Skeletal muscle tissue (tissue), 3 donors: ENCODE measurements at regions not wholly inside any gene's neighbourhood (a gene's known extent, or its start where the extent isn't known, plus 50 kb on each side); places are given as distances from the start of the nearest gene placed in this dataset.
"Not testable (repeated sequence)": the region's sequence is repeated elsewhere in the genome, so short reads cannot be mapped to it uniquely, and the experiment has no call there.

Experiments used
- H3K27ac ChIP-seq: one replicate; pipeline ENCODE4 v1.7.0; 2013; ENCODE audit warnings: mild to moderate bottlenecking, low read depth, low read length, inconsistent platforms
- H3K27me3 ChIP-seq, 3 donors: one replicate each; pipeline ENCODE4 v1.7.0; 2013; ENCODE audit warnings: low read length in 3 of 3; ENCODE audit not compliant: control insufficient read depth in 3 of 3, insufficient read depth in 3 of 3
- H3K36me3 ChIP-seq, 3 donors: one replicate each; pipeline ENCODE4 v1.7.0; 2013; ENCODE audit warnings: low read length in 3 of 3; ENCODE audit not compliant: control insufficient read depth in 3 of 3, insufficient read depth in 3 of 3
- H3K4me1 ChIP-seq, 3 donors: one replicate each; pipeline ENCODE4 v1.7.0; 2013; ENCODE audit warnings: low read length in 3 of 3, mild to moderate bottlenecking in 3 of 3; ENCODE audit not compliant: control insufficient read depth in 3 of 3, insufficient read depth in 3 of 3
- H3K4me3 ChIP-seq, 3 donors: one replicate each; pipeline ENCODE4 v1.7.0; 2013; ENCODE audit warnings: low read length in 3 of 3
- H3K9ac ChIP-seq, 3 donors: one replicate each; pipeline ENCODE4 v1.7.0; 2013; ENCODE audit warnings: low read length in 3 of 3, mild to moderate bottlenecking in 3 of 3, moderate library complexity in 2 of 3, low read depth in 1 of 3
- H3K9me3 ChIP-seq, 3 donors: one replicate each; pipeline ENCODE4 v1.7.0; 2013; ENCODE audit warnings: low read length in 3 of 3; ENCODE audit not compliant: control insufficient read depth in 3 of 3
- donor health status: Osteomylitis.

- no peak overlapping the region for H3K4me3 ChIP-seq
- H3K4me1 ChIP-seq = no peaks in the 10 kb centered on the region
- H3K36me3 ChIP-seq = no peaks in the 10 kb centered on the region
- no peaks in the 10 kb centered on the region for H3K27me3 ChIP-seq
- no peak overlapping the region for H3K27ac ChIP-seq
- no peaks in the 10 kb centered on the region for H3K9me3 ChIP-seq
- H3K9ac ChIP-seq = no peak overlapping the region
Observed at GRCh38 chr3:75232216-75232615, 431.9 kb upstream of the FRG2C start.

- no peaks in the 10 kb centered on the region for H3K36me3 ChIP-seq
- no peak overlapping the region for H3K9ac ChIP-seq
- H3K9me3 ChIP-seq = no peaks in the 10 kb centered on the region
- H3K27me3 ChIP-seq = no peaks in the 10 kb centered on the region
- no peak overlapping the region for H3K4me3 ChIP-seq
- no peaks in the 10 kb centered on the region for H3K4me1 ChIP-seq
- no peak overlapping the region for H3K27ac ChIP-seq
Observed at GRCh38 chr3:75235631-75236030, 428.5 kb upstream of the FRG2C start.

GRCh38 chr3:75237053-75237452, 427.1 kb upstream of the FRG2C start:
- Histone ChIP-seq H3K36me3 (no peaks in the 10 kb centered on the region), H3K27me3 (no peaks in the 10 kb centered on the region), H3K9ac (no peak overlapping the region), H3K9me3 (no peaks in the 10 kb centered on the region), H3K4me1 (no peaks in the 10 kb centered on the region), H3K4me3 (no peak overlapping the region), H3K27ac (no peak overlapping the region)

GRCh38 chr3:75237477-75237876, 426.7 kb upstream of the FRG2C start:
- Histone ChIP-seq H3K9ac (no peak overlapping the region), H3K36me3 (no peaks in the 10 kb centered on the region), H3K27me3 (no peaks in the 10 kb centered on the region), H3K9me3 (no peaks in the 10 kb centered on the region), H3K27ac (no peak overlapping the region), H3K4me1 (no peaks in the 10 kb centered on the region), H3K4me3 (no peak overlapping the region)

- H3K9me3 ChIP-seq, H3K4me3 ChIP-seq, H3K4me1 ChIP-seq, H3K27me3 ChIP-seq, H3K36me3 ChIP-seq, H3K9ac ChIP-seq, H3K27ac ChIP-seq: not testable (repeated sequence)
Observed at GRCh38 chr3:75241226-75241962, 422.7 kb upstream of the FRG2C start.

GRCh38 chr3:75242012-75242735, 422.0 kb upstream of the FRG2C start:
- no peak overlapping the region for H3K9ac ChIP-seq
- no peak overlapping the region for H3K27ac ChIP-seq
- no peaks in the 10 kb centered on the region for H3K27me3 ChIP-seq
- no peaks in the 10 kb centered on the region for H3K36me3 ChIP-seq
- H3K4me3 ChIP-seq = no peak overlapping the region
- no peaks in the 10 kb centered on the region for H3K9me3 ChIP-seq
- no peaks in the 10 kb centered on the region for H3K4me1 ChIP-seq

GRCh38 chr3:75248974-75249373, 415.2 kb upstream of the FRG2C start:
- H3K9me3 ChIP-seq = no peaks in the 10 kb centered on the region
- no peaks in the 10 kb centered on the region for H3K27me3 ChIP-seq

GRCh38 chr3:75254685-75255084, 409.4 kb upstream of the FRG2C start:
- Histone ChIP-seq H3K4me3 (no peak overlapping the region), H3K27me3 (no peaks in the 10 kb centered on the region), H3K27ac (no peak overlapping the region), H3K9ac (no peak overlapping the region), H3K36me3 (no peaks in the 10 kb centered on the region), H3K4me1 (no peaks in the 10 kb centered on the region), H3K9me3 (no peaks in the 10 kb centered on the region)

More at GRCh38 chr3:75248974-75249373, 415.2 kb upstream of the FRG2C start:
- H3K9ac ChIP-seq = no peak overlapping the region
- no peak overlapping the region for H3K4me3 ChIP-seq
- no peak overlapping the region for H3K27ac ChIP-seq
- H3K4me1 ChIP-seq = no peaks in the 10 kb centered on the region
- H3K36me3 ChIP-seq = no peaks in the 10 kb centered on the region

GRCh38 chr3:75258825-75259683, 405.1 kb upstream of the FRG2C start:
- not testable (repeated sequence) for H3K4me1 ChIP-seq, H3K36me3 ChIP-seq, H3K4me3 ChIP-seq

GRCh38 chr3:75260975-75261374, 403.2 kb upstream of the FRG2C start:
- H3K27me3 ChIP-seq, H3K4me3 ChIP-seq, H3K9me3 ChIP-seq, H3K4me1 ChIP-seq, H3K9ac ChIP-seq, H3K27ac ChIP-seq, H3K36me3 ChIP-seq: not testable (repeated sequence)

More at GRCh38 chr3:75258825-75259683, 405.1 kb upstream of the FRG2C start:
- H3K27me3 ChIP-seq, H3K9me3 ChIP-seq, H3K27ac ChIP-seq, H3K9ac ChIP-seq: not testable (repeated sequence)
